A204.1 (cell line): ENCODE measurements at regions not wholly inside any gene's neighbourhood (a gene's known extent, or its start where the extent isn't known, plus 50 kb on each side); places are given as distances from the start of the nearest gene placed in this dataset.

ENCODE experiments used
- FAIRE-seq: peaks from 2 replicates; lab custom pipeline; 2012; peaks lifted over from hg19 to GRCh38; lab: Jason Lieb, UNC

GRCh38 chr4:155552180-155552579 is 114.5 kb upstream of the GUCY1A1 start:
- FAIRE-seq, result no peak

- no peak for FAIRE-seq
These were observed 118.5 kb upstream of the GUCY1A1 start for GRCh38 chr4:155548173-155548572.

GRCh38 chr4:155546451-155546850 is 120.2 kb upstream of the GUCY1A1 start:
- no peak for FAIRE-seq

GRCh38 chr4:155545456-155545855 is 121.2 kb upstream of the GUCY1A1 start:
- no peak for FAIRE-seq

DNA sequence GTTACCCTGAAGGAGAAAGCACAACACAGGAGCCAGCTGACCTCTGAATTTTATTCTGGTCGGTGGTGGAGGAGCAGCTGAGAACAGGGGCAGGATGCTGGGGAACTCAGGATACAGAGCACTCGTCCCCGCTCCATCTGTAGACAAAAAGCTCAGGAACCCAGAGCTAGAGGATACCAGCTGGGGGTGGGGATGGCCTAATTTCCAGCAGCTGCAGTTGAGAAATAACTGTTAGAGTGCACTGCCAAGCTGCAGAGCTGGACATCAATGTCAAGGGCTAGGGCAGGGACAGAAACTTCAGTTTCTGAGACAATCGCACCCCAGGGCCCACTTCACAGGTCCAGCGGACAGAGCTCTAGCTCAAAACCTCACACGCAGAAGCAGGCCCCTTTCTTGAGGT is 122.1 kb upstream of the GUCY1A1 start:
- FAIRE-seq, result no peak

DNA sequence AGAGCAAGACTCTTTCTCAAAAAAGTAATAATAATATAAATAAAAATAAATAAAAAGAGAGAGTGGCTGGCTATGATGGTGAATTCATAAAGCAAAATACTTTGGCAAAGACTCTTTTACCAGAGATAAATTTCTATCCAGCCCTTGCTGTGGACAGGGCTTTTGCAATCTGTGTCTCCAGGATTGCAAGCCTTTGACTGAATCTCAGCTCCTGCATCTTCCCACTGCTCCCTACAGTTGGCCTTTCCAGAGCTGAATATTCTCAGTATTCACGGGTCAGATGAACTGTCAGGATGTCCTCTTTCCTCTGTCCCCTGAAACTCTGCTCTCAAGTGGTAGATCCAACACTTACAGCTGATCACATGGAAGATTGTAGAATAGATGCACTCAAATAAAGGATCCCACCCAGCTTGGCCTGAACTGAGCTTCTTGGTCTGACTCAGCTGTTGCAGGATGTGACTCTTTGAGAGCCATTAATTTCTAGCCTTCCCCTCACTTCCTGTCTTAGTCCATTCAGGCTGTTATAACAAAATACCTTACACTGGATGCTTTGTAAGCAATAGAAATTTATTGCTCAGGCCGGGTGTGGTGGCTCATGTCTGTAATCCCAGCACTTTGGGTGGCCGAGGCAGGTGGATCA is 123.4 kb upstream of the GUCY1A1 start:
- no peak for FAIRE-seq

DNA sequence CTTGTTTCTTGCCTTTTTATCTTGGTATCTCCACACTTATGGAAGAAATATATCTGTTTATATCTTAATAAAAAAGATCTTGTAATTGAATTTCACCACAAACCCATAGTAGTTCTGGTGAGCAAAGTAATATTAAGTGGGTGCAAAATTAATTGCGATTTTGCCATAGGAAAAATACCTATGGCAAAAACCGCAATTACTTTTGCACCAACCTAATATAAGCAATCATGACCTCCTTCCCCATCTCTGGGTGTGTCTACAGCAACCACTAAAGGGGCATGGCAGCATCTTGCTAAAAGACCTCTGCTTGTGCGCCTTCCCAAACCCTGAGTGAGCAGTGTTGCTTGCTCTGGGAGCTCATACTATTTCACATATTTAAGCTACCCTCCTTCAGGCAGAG is 124.2 kb upstream of the GUCY1A1 start:
- no peak for FAIRE-seq

DNA sequence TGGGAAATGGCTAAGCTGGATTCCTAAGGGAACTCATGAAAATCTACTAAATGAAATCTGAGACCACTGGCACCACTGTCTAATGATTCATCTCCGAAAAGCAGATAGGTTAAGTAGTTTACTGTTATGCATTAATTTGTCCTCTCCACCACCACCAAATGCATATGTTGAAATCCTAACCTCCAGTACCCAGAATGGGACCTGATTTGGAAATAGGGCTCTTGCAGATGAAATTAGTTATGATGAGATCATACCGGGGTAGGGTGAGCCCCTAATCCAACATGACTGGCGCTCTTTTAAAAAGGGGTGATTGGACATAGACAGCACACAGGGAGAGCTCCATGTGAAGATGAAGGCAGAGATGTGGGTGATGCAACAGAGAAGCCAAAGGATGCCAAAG is 124.9 kb upstream of the GUCY1A1 start:
- FAIRE-seq, result no peak

GRCh38 chr4:155540698-155541097 is 126.0 kb upstream of the GUCY1A1 start:
- FAIRE-seq, result peak; percentile 48

GRCh38 chr4:155539746-155540145 is 126.9 kb upstream of the GUCY1A1 start:
- FAIRE-seq, result no peak

GRCh38 chr4:155535802-155536454 is 130.7 kb upstream of the GUCY1A1 start:
- no peak for FAIRE-seq

GRCh38 chr4:155532373-155533085 is 134.1 kb upstream of the GUCY1A1 start:
- no peak for FAIRE-seq

DNA sequence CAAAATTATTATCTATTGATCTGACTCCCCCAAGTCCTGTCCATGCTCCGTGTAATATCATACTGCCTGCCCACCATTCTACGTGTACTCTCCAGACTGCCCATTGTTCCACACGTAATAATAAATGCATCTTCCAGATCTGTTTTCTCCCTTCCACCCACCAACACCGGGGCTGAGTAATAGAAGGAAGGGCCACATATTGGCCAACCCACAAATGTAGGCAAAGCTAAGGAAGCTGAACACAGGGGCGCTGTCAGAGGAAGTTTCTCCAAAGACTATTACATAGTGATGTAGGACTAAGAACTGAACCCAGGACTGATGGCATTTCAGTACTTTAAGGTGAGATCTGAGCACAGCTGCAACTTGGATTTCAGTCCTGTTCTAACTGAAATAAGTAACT is 135.8 kb upstream of the GUCY1A1 start:
- FAIRE-seq, result no peak

- no peak for FAIRE-seq
These were observed 136.4 kb upstream of the GUCY1A1 start for GRCh38 chr4:155530290-155530689.

GRCh38 chr4:155529716-155530115 is 136.9 kb upstream of the GUCY1A1 start:
- no peak for FAIRE-seq

DNA sequence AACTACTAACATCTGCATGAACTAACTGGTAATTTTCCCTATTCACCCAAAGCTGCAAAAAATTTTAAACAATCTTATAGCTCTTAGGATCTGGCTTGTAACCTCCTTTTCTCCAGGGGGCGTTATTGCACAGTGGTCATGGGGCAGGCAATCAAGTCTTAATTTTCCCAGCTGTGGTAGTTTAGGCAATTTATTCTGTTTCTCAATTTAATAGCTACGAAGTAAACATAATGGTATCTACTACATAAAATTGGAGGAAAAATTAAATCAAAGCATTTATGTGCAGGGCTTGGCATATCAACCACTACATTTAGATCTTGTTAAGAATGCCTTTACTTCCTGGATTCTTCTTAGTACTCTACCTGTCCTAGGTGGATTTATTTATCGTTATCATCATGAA is 137.4 kb upstream of the GUCY1A1 start:
- no peak for FAIRE-seq

GRCh38 chr4:155526452-155527169 is 140.0 kb upstream of the GUCY1A1 start:
- FAIRE-seq, result no peak

DNA sequence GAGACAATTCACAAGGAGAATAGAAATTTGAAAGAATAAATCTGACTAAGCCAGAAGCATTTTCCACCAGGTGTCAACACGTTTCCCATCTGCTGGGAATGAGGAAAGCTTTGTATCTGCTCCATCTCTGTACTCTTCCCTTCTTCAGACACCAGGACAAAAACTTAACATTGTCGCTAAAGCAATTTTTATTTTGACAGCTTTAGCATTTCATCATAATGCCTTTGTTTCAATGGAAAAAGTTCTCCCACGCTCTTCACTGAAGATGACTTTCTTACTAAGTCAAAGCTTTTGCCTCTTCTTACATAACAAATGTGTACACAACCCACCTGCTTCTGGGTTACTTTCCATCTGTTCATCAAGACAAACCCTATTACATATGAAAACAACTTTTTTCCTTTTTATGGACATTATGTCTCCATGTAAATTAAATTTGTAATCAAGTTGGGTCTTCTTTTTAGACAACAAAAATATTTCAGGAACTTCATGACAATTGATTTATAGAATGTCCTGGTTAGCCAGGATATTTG is 141.7 kb upstream of the GUCY1A1 start:
- no peak for FAIRE-seq

GRCh38 chr4:155523358-155523757 is 143.3 kb upstream of the GUCY1A1 start:
- no peak for FAIRE-seq

GRCh38 chr4:155522201-155522600 is 144.4 kb upstream of the GUCY1A1 start:
- FAIRE-seq, result no peak

GRCh38 chr4:155521382-155521781 is 144.6 kb upstream of the MAP9 start:
- no peak for FAIRE-seq

- FAIRE-seq, result no peak
These were observed 138.8 kb upstream of the MAP9 start for GRCh38 chr4:155515444-155516075.
